ENCODE measurements at regions not wholly inside any gene's neighbourhood (a gene's known extent, or its start where the extent isn't known, plus 50 kb on each side); places are given as distances from the start of the nearest gene placed in this dataset.

GRCh38 chr14:100955201-100955600 lies 51.7 kb upstream of the RTL1 start:
- no peak for FAIRE-seq

- FAIRE-seq = no peak
These were observed 59.0 kb upstream of the RTL1 start for GRCh38 chr14:100962494-100962893.

- FAIRE-seq = no peak
These were observed 61.8 kb upstream of the RTL1 start for GRCh38 chr14:100965296-100965695.

- FAIRE-seq = peak; percentile 73
These were observed 63.7 kb upstream of the RTL1 start for GRCh38 chr14:100967178-100967577.

- FAIRE-seq = no peak
These were observed 64.4 kb upstream of the RTL1 start for GRCh38 chr14:100967930-100968329.

- no peak for FAIRE-seq
These were observed 68.8 kb upstream of the RTL1 start for GRCh38 chr14:100972118-100972897.

GRCh38 chr14:100975671-100976070 lies 72.1 kb upstream of the RTL1 start:
- FAIRE-seq = no peak

- FAIRE-seq = no peak
These were observed 75.6 kb upstream of the RTL1 start for GRCh38 chr14:100979079-100979478.

GRCh38 chr14:100979780-100980179 lies 76.3 kb upstream of the RTL1 start:
- FAIRE-seq = no peak

GRCh38 chr14:100980823-100981222 lies 77.3 kb upstream of the RTL1 start:
- no peak for FAIRE-seq

GRCh38 chr14:100981809-100982208 lies 78.3 kb upstream of the RTL1 start:
- no peak for FAIRE-seq

GRCh38 chr14:100982353-100982752 lies 78.8 kb upstream of the RTL1 start:
- no peak for FAIRE-seq

- FAIRE-seq = no peak
These were observed 79.2 kb upstream of the RTL1 start for GRCh38 chr14:100982762-100983161.

GRCh38 chr14:100983710-100984109 lies 80.2 kb upstream of the RTL1 start:
- FAIRE-seq = no peak

GRCh38 chr14:100988011-100988410 lies 84.5 kb upstream of the RTL1 start:
- no peak for FAIRE-seq

GRCh38 chr14:100988411-100988900 lies 84.9 kb upstream of the RTL1 start:
- no peak for FAIRE-seq

GRCh38 chr14:100988956-100989355 lies 85.4 kb upstream of the RTL1 start:
- no peak for FAIRE-seq

- FAIRE-seq = no peak
These were observed 86.4 kb upstream of the RTL1 start for GRCh38 chr14:100989924-100990323.

GRCh38 chr14:100994082-100994481 lies 90.6 kb upstream of the RTL1 start:
- FAIRE-seq = no peak

- FAIRE-seq = no peak
These were observed 91.3 kb upstream of the RTL1 start for GRCh38 chr14:100994756-100995330.

- FAIRE-seq = no peak
These were observed 97.3 kb upstream of the RTL1 start for GRCh38 chr14:101000711-101001250.

GRCh38 chr14:101001311-101002069 lies 98.0 kb upstream of the RTL1 start:
- no peak for FAIRE-seq

- no peak for FAIRE-seq
These were observed 99.2 kb upstream of the RTL1 start for GRCh38 chr14:101002738-101003137.
